ENCODE measurements at regions not wholly inside any gene's neighbourhood (a gene's known extent, or its start where the extent isn't known, plus 50 kb on each side); places are given as distances from the start of the nearest gene placed in this dataset.

DNA sequence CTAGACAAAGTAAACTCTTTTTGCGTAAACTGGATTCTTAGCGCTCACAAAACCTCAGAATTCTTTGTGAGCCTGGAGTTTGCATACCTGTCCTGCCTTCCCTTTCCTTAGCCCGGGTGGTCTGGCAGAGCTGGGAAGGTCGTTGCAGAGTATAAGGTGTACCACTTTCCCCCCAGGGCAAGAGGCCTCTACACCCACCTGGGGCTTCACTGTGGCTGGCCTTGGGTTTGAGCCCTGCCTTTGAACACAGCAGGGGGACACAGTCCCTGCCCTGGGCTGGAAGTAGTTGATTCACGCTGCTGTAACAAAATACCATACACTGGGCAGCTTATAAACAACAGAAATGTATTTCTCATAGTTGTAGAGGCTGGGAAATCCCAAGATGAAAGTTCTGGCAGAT lies 133.9 kb downstream of the B3GNT2 start:
- TF ChIP-seq, protein P1, sequence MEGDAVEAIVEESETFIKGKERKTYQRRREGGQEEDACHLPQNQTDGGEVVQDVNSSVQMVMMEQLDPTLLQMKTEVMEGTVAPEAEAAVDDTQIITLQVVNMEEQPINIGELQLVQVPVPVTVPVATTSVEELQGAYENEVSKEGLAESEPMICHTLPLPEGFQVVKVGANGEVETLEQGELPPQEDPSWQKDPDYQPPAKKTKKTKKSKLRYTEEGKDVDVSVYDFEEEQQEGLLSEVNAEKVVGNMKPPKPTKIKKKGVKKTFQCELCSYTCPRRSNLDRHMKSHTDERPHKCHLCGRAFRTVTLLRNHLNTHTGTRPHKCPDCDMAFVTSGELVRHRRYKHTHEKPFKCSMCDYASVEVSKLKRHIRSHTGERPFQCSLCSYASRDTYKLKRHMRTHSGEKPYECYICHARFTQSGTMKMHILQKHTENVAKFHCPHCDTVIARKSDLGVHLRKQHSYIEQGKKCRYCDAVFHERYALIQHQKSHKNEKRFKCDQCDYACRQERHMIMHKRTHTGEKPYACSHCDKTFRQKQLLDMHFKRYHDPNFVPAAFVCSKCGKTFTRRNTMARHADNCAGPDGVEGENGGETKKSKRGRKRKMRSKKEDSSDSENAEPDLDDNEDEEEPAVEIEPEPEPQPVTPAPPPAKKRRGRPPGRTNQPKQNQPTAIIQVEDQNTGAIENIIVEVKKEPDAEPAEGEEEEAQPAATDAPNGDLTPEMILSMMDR (IDR thresholded peaks at IDR 0.05), result no peak
- no peak for TF ChIP-seq POLR2A (IDR thresholded peaks at IDR 0.05)

Data from uterus (tissue), 2 donors.